Activated CD4-positive, alpha-beta T cell treated with anti-CD3 and anti-CD28 coated beads, Interleukin-2, amount 50 U/mL, for 1 hour (primary cell): ENCODE measurements at regions not wholly inside any gene's neighbourhood (a gene's known extent, or its start where the extent isn't known, plus 50 kb on each side); places are given as distances from the start of the nearest gene placed in this dataset.

Experiments used
- DNase-seq: peaks from one replicate; pipeline ENCODE4 v3.0.0-alpha.2; 2020

- DNase-seq: no peak
These were observed 757.6 kb downstream of the LIG4 start for GRCh38 chr13:107457686-107458085.

- no peak for DNase-seq
These were observed 758.9 kb downstream of the LIG4 start for GRCh38 chr13:107456431-107456830.

DNA sequence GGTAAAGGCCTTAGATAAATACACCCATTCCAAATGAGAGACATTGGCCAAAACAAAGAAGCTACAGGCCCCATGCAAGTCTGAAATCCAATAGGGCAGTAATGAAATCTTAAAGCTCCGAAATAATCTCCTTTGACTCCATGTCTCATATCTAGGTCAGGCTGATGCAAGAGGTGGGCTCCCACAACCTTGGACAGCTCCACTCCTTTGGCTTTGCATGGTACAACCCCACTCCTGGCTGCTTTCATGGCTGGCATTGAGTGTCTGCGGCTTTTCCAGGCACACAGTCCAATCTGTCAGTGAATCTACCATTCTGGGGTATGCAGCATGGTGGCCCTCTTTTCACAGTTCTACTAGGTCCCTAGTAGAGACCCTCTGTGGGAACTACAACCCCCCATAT, 762.5 kb downstream of the LIG4 start:
- no peak for DNase-seq

GRCh38 chr13:107450931-107451330, 764.4 kb downstream of the LIG4 start:
- DNase-seq: no peak

DNA sequence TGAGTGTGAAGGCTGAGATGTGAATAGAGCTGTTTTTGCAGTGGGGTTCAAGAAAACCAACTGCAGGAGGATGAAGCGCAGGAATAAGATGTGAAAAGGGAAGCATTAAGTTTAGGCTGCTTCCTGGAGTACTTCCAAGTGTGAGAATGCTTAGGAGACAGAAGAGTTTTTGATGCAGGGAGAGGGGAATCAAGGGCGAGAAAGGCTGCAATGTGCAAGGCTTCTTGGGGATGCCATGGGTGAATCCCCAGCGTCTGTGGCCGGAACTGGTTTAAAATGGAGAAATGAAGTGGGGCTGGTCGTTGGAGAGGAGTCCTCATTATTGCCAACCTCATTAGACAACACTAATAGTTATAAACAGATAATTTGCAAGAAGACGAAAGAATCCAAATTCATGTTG, 764.9 kb downstream of the LIG4 start:
- DNase-seq: no peak

DNA sequence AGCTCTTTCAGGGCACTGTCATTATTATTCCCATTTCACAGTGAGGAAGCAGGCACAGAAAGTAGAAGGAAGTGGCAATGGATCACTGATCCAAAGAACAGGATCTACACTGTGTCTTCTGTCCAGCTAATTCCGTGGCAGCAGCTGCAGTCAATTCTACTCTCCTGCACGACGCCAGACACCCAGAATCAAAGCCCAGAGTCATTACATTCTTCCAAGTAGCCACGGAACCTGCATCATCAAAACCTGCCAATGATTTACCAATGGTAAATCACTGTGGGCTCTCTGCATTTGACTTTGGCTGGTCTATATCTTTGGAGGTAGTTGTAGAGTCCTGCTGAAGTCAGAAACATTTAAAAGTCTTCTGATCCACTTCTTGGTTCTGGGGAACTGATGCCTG, 767.7 kb downstream of the LIG4 start:
- no peak for DNase-seq

DNA sequence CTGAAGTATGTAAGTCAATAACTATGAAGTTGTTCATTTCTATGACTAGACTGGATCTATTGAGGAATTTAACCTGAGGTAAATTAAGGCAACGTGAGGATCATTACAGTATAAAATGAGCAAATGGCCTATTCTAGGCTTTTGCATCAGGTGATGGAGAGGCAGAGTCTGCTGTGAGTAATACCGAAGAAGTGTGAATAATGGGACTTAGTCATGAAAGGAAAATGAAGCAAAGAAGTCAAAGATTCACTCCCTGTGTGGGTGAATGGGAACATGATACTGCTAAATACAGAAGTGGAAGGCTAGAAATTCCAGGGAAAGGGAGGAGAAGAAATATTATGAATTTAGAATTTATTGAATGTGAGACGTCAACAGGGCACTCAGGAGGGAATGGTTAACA, 774.1 kb downstream of the LIG4 start:
- DNase-seq: no peak

- DNase-seq: no peak
These were observed 777.1 kb downstream of the LIG4 start for GRCh38 chr13:107438251-107438650.

- no peak for DNase-seq
These were observed 781.0 kb downstream of the LIG4 start for GRCh38 chr13:107434347-107434746.

DNA sequence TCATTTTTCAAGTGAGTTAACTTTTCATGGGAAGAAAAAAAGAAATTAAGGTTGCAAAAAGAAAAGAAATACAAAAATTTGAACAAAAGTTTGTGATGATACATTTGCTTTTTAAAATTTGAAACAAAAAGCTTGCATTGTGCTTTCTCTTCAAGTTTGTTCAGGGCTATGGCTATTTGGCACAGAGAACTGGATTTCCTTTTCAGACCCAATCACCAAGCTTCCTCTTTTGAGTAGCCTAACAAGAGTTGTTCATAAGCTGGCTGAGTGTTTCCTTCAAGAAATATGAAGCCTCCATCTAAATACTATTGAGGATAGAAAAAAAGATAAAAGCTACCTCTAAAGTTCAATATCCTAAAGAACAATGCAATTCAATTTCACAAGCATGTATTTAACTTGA, 787.8 kb downstream of the LIG4 start:
- no peak for DNase-seq

- no peak for DNase-seq
These were observed 792.9 kb downstream of the LIG4 start for GRCh38 chr13:107422421-107422820.

GRCh38 chr13:107421951-107422350, 793.4 kb downstream of the LIG4 start:
- no peak for DNase-seq

DNA sequence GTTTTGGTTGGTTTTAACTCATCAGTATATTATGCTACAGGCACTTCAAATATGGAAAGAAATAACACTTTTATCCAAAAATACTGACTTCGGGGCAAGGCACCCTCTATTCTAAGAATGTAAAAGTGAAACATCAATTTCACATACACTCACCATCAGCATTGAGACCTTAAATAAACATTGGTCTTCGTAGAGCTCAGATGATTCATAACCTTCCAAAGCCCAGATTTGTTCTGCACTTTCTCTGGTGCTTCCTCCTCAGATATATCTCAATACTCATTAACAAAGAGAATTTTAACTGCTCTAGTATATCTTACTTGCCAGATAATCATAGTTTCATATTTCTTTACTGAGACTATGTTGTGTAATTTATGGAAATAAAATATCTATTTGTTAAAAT, 794.3 kb downstream of the LIG4 start:
- DNase-seq: no peak

DNA sequence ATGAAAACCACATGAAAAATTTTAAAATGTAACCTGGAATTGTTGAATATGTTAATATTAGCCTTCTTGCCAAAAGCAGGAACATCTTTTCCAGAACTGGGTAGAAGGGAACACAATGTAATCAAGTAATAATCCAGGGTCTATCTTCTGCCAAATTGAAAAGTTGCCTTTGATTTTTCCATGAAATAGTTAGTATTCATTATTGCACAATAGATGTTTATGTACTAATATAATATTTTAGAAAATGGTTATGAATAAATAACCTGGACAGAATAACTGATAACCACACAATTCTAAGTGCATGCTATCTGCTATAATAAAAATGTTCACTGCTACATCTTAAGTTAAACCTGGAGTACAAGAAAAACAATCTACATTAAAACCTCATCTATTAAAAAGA, 802.3 kb downstream of the LIG4 start:
- DNase-seq: no peak

DNA sequence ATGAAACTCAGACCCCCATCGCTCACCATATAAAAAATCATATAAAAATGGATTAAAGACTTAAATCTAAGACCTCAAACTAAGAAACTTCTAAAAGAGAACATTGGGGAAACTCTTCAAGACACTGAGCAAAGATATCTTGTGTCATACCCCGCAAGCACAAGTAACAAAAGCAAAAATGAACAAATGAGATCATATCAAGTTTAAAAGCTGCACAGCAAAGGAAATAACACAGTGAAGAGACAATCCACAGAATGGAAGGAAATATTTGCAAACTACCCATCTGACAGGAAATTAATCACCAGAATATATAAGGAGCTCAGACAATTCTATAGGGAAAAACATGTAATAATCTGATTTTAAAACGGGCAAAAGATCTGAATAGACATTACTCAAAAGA, 808.3 kb downstream of the LIG4 start:
- no peak for DNase-seq

DNA sequence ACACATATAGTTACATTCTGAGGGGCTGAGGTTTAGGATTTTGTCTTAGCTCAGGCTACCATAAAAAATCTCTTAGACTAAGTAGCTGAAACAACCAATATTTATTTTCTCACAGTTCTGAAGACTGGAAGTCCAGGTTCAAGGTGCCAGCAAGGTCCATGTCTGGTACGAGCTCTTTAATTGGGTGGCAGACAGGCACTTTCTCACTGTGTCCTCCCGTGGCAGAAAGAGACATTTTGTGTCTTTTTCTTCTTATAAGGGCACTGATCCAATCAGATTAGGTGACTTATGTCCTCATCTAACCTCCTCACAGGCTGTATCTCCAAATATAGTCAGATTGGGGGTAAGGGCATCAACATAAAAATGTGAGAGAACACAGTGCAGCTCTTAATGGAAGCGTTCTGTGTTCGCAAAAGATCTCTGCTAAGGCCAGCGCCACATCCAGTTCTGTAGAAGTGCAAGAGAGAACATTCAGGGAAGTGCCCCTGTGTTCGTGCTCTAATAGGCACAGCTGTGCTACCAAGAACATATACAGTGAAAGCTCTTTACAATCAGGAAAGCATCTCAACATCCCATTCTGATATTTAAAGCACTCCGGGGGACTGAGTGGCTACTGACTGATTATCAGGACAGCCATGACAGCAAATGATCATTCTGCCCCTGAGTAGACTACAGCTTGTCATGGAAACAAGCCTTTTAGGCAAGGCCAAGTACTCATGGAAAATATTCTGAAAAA, 819.2 kb downstream of the LIG4 start:
- DNase-seq: no peak

GRCh38 chr13:107392205-107392604, 823.1 kb downstream of the LIG4 start:
- no peak for DNase-seq

DNA sequence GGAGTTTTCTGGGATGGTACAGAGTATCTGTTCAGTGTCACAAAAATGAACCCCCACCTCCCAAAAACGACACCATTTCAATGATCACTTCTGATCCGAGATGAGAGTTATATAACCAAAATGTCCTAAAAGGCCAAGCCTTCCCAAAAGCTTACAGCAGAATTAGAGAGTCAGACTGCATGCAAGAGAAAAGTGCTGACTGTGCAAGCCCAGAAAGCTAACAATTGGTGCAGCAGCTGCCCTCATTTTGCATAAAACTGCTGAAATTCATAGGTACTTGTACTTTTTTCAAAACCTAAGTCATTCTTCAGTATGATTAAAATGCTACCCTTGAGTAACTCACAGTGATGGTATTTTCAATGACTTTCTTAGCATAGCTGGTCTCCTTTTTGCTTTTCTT, 819.6 kb upstream of the ARGLU1 start:
- no peak for DNase-seq

DNA sequence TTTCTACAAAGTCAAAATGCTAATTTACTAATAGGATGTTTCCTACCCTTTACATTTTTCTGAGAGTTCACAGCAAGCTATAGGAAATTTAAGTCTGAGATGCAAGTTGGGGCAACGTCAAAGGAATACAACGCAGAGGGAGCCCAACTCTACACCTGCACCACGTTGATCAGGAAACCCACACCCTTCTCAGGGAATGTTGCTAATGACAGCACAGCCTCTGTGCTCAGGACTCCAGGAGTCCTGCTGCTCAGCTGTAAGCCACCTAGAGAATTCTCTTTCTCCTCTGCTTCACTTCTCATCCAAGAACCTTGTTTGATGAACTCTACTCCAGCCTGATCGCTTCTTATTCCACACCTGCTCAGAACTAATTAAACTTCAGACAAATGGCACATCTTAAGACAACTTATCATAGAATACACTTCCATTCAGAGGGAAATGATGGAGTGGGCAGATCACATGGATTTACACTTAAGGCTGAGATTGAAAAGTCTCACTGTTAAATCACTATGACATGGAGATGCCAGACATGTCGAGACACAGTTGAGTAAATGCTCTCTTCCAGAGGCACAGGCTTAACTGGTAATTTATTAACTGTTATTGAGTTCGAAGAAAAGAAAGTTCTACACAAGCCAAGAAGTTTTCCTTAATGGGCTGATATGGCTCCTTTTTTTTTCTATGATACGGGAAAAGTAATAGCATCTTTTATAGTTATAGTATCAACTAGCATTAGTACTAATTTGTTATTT, 811.6 kb upstream of the ARGLU1 start:
- DNase-seq: no peak

DNA sequence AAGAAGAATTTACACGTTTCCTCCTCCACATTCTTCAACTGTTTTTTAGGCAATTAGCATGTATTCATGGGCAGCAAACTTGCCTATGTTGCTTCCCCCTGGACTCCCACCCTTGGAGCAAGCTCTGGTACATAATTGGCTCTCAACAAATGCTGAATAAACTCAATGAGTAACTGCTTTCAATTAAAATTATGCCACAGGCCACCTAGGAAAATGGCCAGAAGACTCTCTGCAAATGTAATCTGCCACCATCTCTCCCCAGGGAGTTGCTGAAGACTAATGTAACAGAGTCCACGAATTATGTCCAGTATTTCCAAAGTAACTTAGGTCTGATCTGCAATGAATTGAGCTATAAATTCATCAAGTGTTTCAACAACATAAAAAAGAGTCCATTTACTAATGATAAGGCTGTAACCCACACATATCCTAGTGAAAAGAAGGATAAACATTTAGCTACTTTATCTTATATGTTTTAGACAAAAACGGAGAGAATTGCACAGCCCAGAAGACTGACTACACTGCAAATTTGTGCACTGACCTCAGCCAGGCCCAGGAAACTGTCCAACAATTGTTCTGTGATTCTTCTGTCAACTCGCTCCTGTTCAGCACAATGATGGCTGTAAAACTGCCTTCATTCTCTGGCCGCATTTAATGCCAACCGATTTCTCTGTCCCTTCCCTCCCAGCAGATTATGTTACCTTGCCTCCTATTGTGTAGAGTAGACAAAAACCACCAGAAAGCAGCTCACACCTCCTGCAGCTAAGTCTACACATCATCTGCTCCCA, 808.6 kb upstream of the ARGLU1 start:
- DNase-seq: no peak

- DNase-seq: no peak
These were observed 807.9 kb upstream of the ARGLU1 start for GRCh38 chr13:107375701-107376340.

DNA sequence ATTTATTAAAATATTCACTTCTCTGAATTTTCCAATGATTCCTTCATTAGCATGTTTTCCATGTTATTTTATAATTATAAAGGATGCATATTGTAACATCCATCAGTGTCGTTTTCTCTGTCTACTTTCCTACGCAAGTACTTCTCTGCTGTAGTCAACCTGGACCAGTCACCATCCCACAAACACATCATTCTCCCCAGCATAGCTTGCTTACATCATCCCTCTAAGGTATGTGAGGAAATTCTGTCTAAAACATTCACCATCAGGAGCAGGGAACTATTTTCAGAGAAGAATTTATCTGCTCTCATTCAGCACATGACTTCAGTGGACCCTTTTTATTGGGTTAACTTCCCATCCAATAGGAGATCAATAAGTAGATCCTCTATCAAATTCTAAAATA, 806.1 kb upstream of the ARGLU1 start:
- no peak for DNase-seq

- no peak for DNase-seq
These were observed 805.6 kb upstream of the ARGLU1 start for GRCh38 chr13:107373551-107373950.
